Astrocyte (in vitro differentiated cells and primary cell): ENCODE measurements at regions not wholly inside any gene's neighbourhood (a gene's known extent, or its start where the extent isn't known, plus 50 kb on each side); places are given as distances from the start of the nearest gene placed in this dataset.

ENCODE experiments used
- DNase-seq: peaks from one replicate; pipeline ENCODE4 v3.0.0-alpha.2; 2010; ENCODE audit warnings: low read depth
- FAIRE-seq: peaks from 2 replicates; lab custom pipeline; 2011; peaks lifted over from hg19 to GRCh38; lab: Jason Lieb, UNC
- H2AFZ ChIP-seq: 2 replicates; pipeline ENCODE4 v1.6.0; 2012; ENCODE audit warnings: low read depth, low read length, inconsistent platforms
- H3K27ac ChIP-seq: 2 replicates; pipeline ENCODE4 v1.5.1; 2011; ENCODE audit warnings: low read depth, low read length, inconsistent platforms
- H3K27me3 ChIP-seq: 2 replicates; pipeline ENCODE4 v1.6.0; 2011; ENCODE audit warnings: low read length, inconsistent platforms; ENCODE audit not compliant: insufficient read depth
- H3K36me3 ChIP-seq: 2 replicates; pipeline ENCODE4 v1.5.1; 2011; ENCODE audit warnings: low read length, inconsistent platforms; ENCODE audit not compliant: insufficient read depth
- H3K4me1 ChIP-seq: 2 replicates; pipeline ENCODE4 v1.5.1; 2011; ENCODE audit warnings: low read length, inconsistent platforms; ENCODE audit not compliant: insufficient read depth
- H3K4me2 ChIP-seq: 2 replicates; pipeline ENCODE4 v1.6.0; 2012; ENCODE audit warnings: low read length, inconsistent platforms
- H3K4me3 ChIP-seq: 2 replicates; pipeline ENCODE4 v1.5.1; 2011; ENCODE audit warnings: low read depth, mild to moderate bottlenecking, low read length, inconsistent platforms; ENCODE audit not compliant: insufficient read depth
- H3K79me2 ChIP-seq: 2 replicates; pipeline ENCODE4 v1.6.0; 2012; ENCODE audit warnings: mild to moderate bottlenecking, low read length, inconsistent platforms; ENCODE audit not compliant: insufficient read depth
- H3K9ac ChIP-seq: 2 replicates; pipeline ENCODE4 v1.6.0; 2012; ENCODE audit warnings: mild to moderate bottlenecking, low read length, inconsistent platforms
- H3K9me3 ChIP-seq: 2 replicates; pipeline ENCODE4 v1.5.1; 2012; ENCODE audit warnings: low read depth, mild to moderate bottlenecking, low read length, inconsistent platforms; ENCODE audit not compliant: insufficient read depth
- H4K20me1 ChIP-seq: 2 replicates; pipeline ENCODE4 v1.6.0; 2012; ENCODE audit warnings: low read length, inconsistent platforms; ENCODE audit not compliant: insufficient read depth
- H3K27ac Mint-ChIP-seq: one replicate; pipeline ENCODE4 v1.8.0; 2021; ENCODE audit warnings: mild to moderate bottlenecking, mixed read lengths; ENCODE audit not compliant: unreplicated experiment
- H3K27me3 Mint-ChIP-seq: one replicate; pipeline ENCODE4 v1.8.0; 2021; ENCODE audit warnings: low read depth, mixed read lengths; ENCODE audit not compliant: unreplicated experiment
- H3K36me3 Mint-ChIP-seq: one replicate; pipeline ENCODE4 v1.8.0; 2021; ENCODE audit warnings: low read depth, mixed read lengths; ENCODE audit not compliant: unreplicated experiment
- H3K4me1 Mint-ChIP-seq: one replicate; pipeline ENCODE4 v1.8.0; 2021; ENCODE audit warnings: low read depth, mixed read lengths; ENCODE audit not compliant: unreplicated experiment
- H3K4me3 Mint-ChIP-seq: one replicate; pipeline ENCODE4 v1.8.0; 2021; ENCODE audit warnings: mild to moderate bottlenecking, moderate library complexity, mixed read lengths; ENCODE audit not compliant: unreplicated experiment
- H3K9me3 Mint-ChIP-seq: one replicate; pipeline ENCODE4 v1.8.0; 2021; ENCODE audit warnings: mild to moderate bottlenecking, mixed read lengths; ENCODE audit not compliant: unreplicated experiment
- CTCF ChIP-seq: IDR thresholded peaks from 2 replicates; pipeline ENCODE4 v1.5.1; 2011; ENCODE audit warnings: low read depth, mild to moderate bottlenecking, inconsistent platforms, low read length, moderate library complexity; ENCODE audit not compliant: insufficient read depth
- EZH2 ChIP-seq: IDR thresholded peaks from 2 replicates; pipeline ENCODE4 v1.6.1; 2012; ENCODE audit warnings: mild to moderate bottlenecking, low read length, inconsistent platforms; ENCODE audit not compliant: insufficient read depth

- no peak overlapping the region for H2AFZ ChIP-seq
- H3K4me1 Mint-ChIP-seq, result peaks cover 2% of the 10 kb centered on the region
- no peak overlapping the region for H3K4me3 ChIP-seq
- H3K27ac ChIP-seq, result no peak overlapping the region
- no peak for DNase-seq
- TF ChIP-seq EZH2 (no peak), CTCF (no peak)
- no peaks in the 10 kb centered on the region for H3K27me3 ChIP-seq
- H3K9me3 Mint-ChIP-seq, result peaks cover 6% of the 10 kb centered on the region
- H3K9ac ChIP-seq, result no peak overlapping the region
- H3K4me2 ChIP-seq, result no peak overlapping the region
- H3K4me1 ChIP-seq, result no peaks in the 10 kb centered on the region
- H3K36me3 ChIP-seq, result no peaks in the 10 kb centered on the region
- no peak for FAIRE-seq
- no peaks in the 10 kb centered on the region for H3K27me3 Mint-ChIP-seq
- no peaks in the 10 kb centered on the region for H4K20me1 ChIP-seq
- H3K79me2 ChIP-seq, result no peaks in the 10 kb centered on the region
- no peak overlapping the region for H3K4me3 Mint-ChIP-seq
- no peak overlapping the region for H3K27ac Mint-ChIP-seq
- no peaks in the 10 kb centered on the region for H3K36me3 Mint-ChIP-seq
- H3K9me3 ChIP-seq, result no peaks in the 10 kb centered on the region
Measured at GRCh38 chr1:172777767-172778166, 118.9 kb downstream of the FASLG start.

- DNase-seq (no peak), FAIRE-seq (no peak)
- no peaks in the 10 kb centered on the region for H3K79me2 ChIP-seq
- no peak overlapping the region for H3K9ac ChIP-seq
- H3K36me3 Mint-ChIP-seq, result no peaks in the 10 kb centered on the region
- H3K4me1 Mint-ChIP-seq, result peaks cover 2% of the 10 kb centered on the region
- no peak overlapping the region for H2AFZ ChIP-seq
- H3K9me3 ChIP-seq, result no peaks in the 10 kb centered on the region
- no peak overlapping the region for H3K4me2 ChIP-seq
- H3K27me3 Mint-ChIP-seq, result no peaks in the 10 kb centered on the region
- no peaks in the 10 kb centered on the region for H3K36me3 ChIP-seq
- TF ChIP-seq CTCF (no peak), EZH2 (no peak)
- H3K4me1 ChIP-seq, result no peaks in the 10 kb centered on the region
- H3K4me3 Mint-ChIP-seq, result no peak overlapping the region
- no peak overlapping the region for H3K4me3 ChIP-seq
- H3K27ac ChIP-seq, result no peak overlapping the region
- no peak overlapping the region for H3K27ac Mint-ChIP-seq
- no peaks in the 10 kb centered on the region for H3K27me3 ChIP-seq
- peaks cover 10% of the 10 kb centered on the region for H3K9me3 Mint-ChIP-seq
- no peaks in the 10 kb centered on the region for H4K20me1 ChIP-seq
Measured at GRCh38 chr1:172778456-172779455, 119.9 kb downstream of the FASLG start.

- H3K4me2 ChIP-seq, result no peak overlapping the region
- no peaks in the 10 kb centered on the region for H3K4me1 ChIP-seq
- H3K27me3 Mint-ChIP-seq, result no peaks in the 10 kb centered on the region
- H3K27me3 ChIP-seq, result no peaks in the 10 kb centered on the region
- no peak overlapping the region for H3K9ac ChIP-seq
- H2AFZ ChIP-seq, result no peak overlapping the region
- TF ChIP-seq CTCF (no peak), EZH2 (no peak)
- peaks cover 2% of the 10 kb centered on the region for H3K4me1 Mint-ChIP-seq
- H3K27ac Mint-ChIP-seq, result no peak overlapping the region
- H3K9me3 ChIP-seq, result no peaks in the 10 kb centered on the region
- no peak overlapping the region for H3K4me3 Mint-ChIP-seq
- DNase-seq (no peak), FAIRE-seq (no peak)
- H3K79me2 ChIP-seq, result no peaks in the 10 kb centered on the region
- H3K9me3 Mint-ChIP-seq, result peaks cover 10% of the 10 kb centered on the region
- no peaks in the 10 kb centered on the region for H3K36me3 ChIP-seq
- no peaks in the 10 kb centered on the region for H4K20me1 ChIP-seq
- no peak overlapping the region for H3K4me3 ChIP-seq
- no peaks in the 10 kb centered on the region for H3K36me3 Mint-ChIP-seq
- H3K27ac ChIP-seq, result no peak overlapping the region
Measured at GRCh38 chr1:172779491-172779890, 120.6 kb downstream of the FASLG start.
